ENCODE measurements at regions not wholly inside any gene's neighbourhood (a gene's known extent, or its start where the extent isn't known, plus 50 kb on each side); places are given as distances from the start of the nearest gene placed in this dataset.

GRCh38 chr22:46031066-46031465, 54.1 kb upstream of the WNT7B start:
- Histone ChIP-seq H3K27ac (ENCODE audit: low read length) (no peak overlapping the region), H3K9me3 (ENCODE audit: control insufficient read depth, insufficient read depth, low read depth, low read length) (no peaks in the 10 kb centered on the region), H3K4me3 (ENCODE audit: low read depth in 2 of 2, low read length in 2 of 2) (no peak overlapping the region), H3K4me1 (ENCODE audit: control insufficient read depth, insufficient read depth, low read length) (peaks cover 22% of the 10 kb centered on the region), H3K27me3 (ENCODE audit: control insufficient read depth, insufficient read depth, low read length) (no peaks in the 10 kb centered on the region), H3K36me3 (ENCODE audit: control insufficient read depth, insufficient read depth, low read length) (no peaks in the 10 kb centered on the region; the same call in 1 of the 2 replicates)
- intact Hi-C loops (cut with micrococcal nuclease; ENCODE audit: unreplicated experiment) (no loop called here), in situ Hi-C loops (cut with HindIII; ENCODE audit: low pct_unique_long_range_greater_than_20kb, low sequenced_read_pairs) (no loop called here)
- ChIA-PET CTCF (no interaction called here), POLR2A (no interaction called here)
- ATAC-seq (no peak), DNase-seq (ENCODE audit: low read depth, low spot score) (no peak)
- no peak for TF ChIP-seq SIN3A (IDR thresholded peaks at IDR 0.05; ENCODE audit: borderline replicate concordance, insufficient read depth, low read depth, low read length)
- no TSS peak for BruUV-seq (replicated peaks)

DNA sequence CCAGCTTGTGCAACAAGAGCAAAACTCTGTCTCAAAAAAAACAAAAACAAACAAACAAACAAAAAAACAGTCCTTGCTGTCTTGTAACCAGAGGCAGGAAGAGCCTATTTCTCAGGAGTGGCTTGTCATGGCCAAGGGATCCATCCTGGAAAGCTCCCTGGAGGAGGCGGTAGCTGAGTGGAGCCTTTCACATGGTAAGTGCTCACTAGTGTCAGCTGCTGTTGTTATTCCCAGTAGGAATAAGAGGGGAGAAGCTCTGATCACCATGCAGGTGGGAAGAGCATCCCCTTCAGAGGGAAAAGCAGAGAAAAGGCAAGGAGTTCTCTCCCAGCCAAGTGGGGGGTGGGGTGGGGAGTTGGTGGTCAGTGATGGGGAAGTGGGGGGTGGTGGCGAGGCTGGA, 54.6 kb upstream of the WNT7B start:
- ChIA-PET CTCF (no interaction called here), POLR2A (no interaction called here)
- H3K4me1 ChIP-seq (ENCODE audit: control insufficient read depth, insufficient read depth, low read length) = peaks cover 22% of the 10 kb centered on the region
- H3K4me3 ChIP-seq (ENCODE audit: low read depth in 2 of 2, low read length in 2 of 2) = no peak overlapping the region
- in situ Hi-C loops (cut with HindIII; ENCODE audit: low pct_unique_long_range_greater_than_20kb, low sequenced_read_pairs) (no loop called here), intact Hi-C loops (cut with micrococcal nuclease; ENCODE audit: unreplicated experiment) (no loop called here)
- peaks cover 3% of the 10 kb centered on the region; the same call in 1 of the 2 replicates for H3K36me3 ChIP-seq (ENCODE audit: control insufficient read depth, insufficient read depth, low read length)
- no peak for ATAC-seq
- H3K27me3 ChIP-seq (ENCODE audit: control insufficient read depth, insufficient read depth, low read length) = no peaks in the 10 kb centered on the region
- no TSS peak for BruUV-seq (replicated peaks)
- no peak overlapping the region for H3K27ac ChIP-seq (ENCODE audit: low read length)
- DNase-seq (ENCODE audit: low read depth, low spot score) = no peak
- no peaks in the 10 kb centered on the region for H3K9me3 ChIP-seq (ENCODE audit: control insufficient read depth, insufficient read depth, low read depth, low read length)
- no peak for TF ChIP-seq TCF7L2 (IDR thresholded peaks at IDR 0.05; ENCODE audit: low read depth, low read length)

DNA sequence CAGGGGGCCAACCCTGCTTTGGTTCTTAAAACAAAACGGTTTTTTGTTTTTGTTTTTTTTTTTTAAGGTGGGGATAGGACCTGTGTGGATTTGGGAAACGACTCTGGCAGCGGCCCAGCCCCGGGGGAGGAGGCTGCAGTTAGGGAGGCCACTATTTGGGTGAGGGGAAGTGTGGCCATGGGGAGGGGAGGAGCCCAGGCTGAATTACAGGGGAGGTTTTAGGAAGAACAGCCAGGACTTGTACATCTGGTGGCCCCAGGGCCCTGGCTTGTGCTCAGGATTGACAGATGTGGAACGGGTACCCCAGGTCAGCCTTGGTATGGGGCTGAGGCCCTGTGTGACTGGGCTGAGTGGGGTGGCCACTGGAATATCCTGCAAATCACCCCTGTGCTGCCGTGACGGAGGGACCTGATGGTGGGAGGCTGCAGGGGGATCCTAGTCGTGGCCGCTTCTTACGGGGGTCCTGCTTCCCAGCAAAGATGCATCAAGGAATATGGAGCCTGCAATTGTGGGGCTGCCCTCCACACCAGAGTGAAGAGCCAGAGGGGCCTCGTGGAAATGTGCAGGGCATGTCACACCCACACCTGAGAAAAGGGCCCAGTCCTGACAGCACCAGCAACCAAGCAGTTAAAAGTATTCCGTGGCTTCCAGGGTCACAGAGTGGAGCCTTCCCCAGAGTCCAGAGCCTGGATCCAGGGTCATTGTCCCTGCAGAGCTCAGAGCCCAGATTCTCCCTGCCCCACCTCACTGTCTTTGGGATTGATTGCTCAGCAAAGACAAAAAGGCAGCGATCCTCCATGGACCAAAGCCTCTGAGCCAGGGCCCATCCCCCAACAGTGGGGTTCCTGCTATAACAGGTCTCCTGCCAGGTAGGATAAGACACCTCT, 55.2 kb upstream of the WNT7B start:
- Histone ChIP-seq H3K27ac (ENCODE audit: low read length) (no peak overlapping the region), H3K4me3 (ENCODE audit: low read depth in 2 of 2, low read length in 2 of 2) (no peak overlapping the region), H3K4me1 (ENCODE audit: control insufficient read depth, insufficient read depth, low read length) (peaks cover 27% of the 10 kb centered on the region), H3K27me3 (ENCODE audit: control insufficient read depth, insufficient read depth, low read length) (no peaks in the 10 kb centered on the region), H3K9me3 (ENCODE audit: control insufficient read depth, insufficient read depth, low read depth, low read length) (no peaks in the 10 kb centered on the region), H3K36me3 (ENCODE audit: control insufficient read depth, insufficient read depth, low read length) (peaks cover 3% of the 10 kb centered on the region; the same call in 1 of the 2 replicates)
- TF ChIP-seq SIN3A (IDR thresholded peaks at IDR 0.05; ENCODE audit: borderline replicate concordance, insufficient read depth, low read depth, low read length) = no peak
- TF ChIP-seq, protein P1, sequence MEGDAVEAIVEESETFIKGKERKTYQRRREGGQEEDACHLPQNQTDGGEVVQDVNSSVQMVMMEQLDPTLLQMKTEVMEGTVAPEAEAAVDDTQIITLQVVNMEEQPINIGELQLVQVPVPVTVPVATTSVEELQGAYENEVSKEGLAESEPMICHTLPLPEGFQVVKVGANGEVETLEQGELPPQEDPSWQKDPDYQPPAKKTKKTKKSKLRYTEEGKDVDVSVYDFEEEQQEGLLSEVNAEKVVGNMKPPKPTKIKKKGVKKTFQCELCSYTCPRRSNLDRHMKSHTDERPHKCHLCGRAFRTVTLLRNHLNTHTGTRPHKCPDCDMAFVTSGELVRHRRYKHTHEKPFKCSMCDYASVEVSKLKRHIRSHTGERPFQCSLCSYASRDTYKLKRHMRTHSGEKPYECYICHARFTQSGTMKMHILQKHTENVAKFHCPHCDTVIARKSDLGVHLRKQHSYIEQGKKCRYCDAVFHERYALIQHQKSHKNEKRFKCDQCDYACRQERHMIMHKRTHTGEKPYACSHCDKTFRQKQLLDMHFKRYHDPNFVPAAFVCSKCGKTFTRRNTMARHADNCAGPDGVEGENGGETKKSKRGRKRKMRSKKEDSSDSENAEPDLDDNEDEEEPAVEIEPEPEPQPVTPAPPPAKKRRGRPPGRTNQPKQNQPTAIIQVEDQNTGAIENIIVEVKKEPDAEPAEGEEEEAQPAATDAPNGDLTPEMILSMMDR (IDR thresholded peaks at IDR 0.05) = no peak
- no peak for TF ChIP-seq POLR2AphosphoS5 (IDR thresholded peaks at IDR 0.05; ENCODE audit: low read depth, low read length)
- TF ChIP-seq REST (IDR thresholded peaks at IDR 0.05; ENCODE audit: insufficient read depth in 1 of 2, low read depth in 2 of 2, low read length in 1 of 2) = no peak
- ATAC-seq (no peak), DNase-seq (ENCODE audit: low read depth, low spot score) (no peak)
- intact Hi-C loops (cut with micrococcal nuclease; ENCODE audit: unreplicated experiment) (no loop called here), in situ Hi-C loops (cut with HindIII; ENCODE audit: low pct_unique_long_range_greater_than_20kb, low sequenced_read_pairs) (no loop called here)
- POLR2A ChIA-PET = no interaction called here
- no TSS peak for BruUV-seq (replicated peaks)
- CTCF ChIA-PET = no interaction called here

Measured in Panc1 (cell line).